Endothelial cell of umbilical vein (primary cell): ENCODE measurements at regions not wholly inside any gene's neighbourhood (a gene's known extent, or its start where the extent isn't known, plus 50 kb on each side); places are given as distances from the start of the nearest gene placed in this dataset.

Source experiments
- BruUV-seq: library from RNA; stranded (reverse); fragments of 400-500 nt; replicated peaks from 2 replicates; lab custom pipeline; 2021; lab: Mats Ljungman, UMichigan
- CTCF ChIA-PET: fragments of 300-600, 350-600 bp; sonication (Branson Sonifier 250); formaldehyde crosslinking; loops from one replicate; lab custom pipeline; 2021; ENCODE audit warnings: antibody characterized with exemption, inconsistent platforms; lab: Charles Lee
- POLR2A ChIA-PET: fragments of 300-600, 350-600 bp; sonication (Branson Sonifier 250); formaldehyde crosslinking; loops from one replicate; lab custom pipeline; 2021; ENCODE audit warnings: antibody characterized with exemption, inconsistent platforms; lab: Charles Lee
- DNase-seq: peaks from one replicate; pipeline ENCODE4 v3.0.0-alpha.2; 2011; ENCODE audit warnings: low read depth, low spot score
- FAIRE-seq: peaks from 2 replicates; lab custom pipeline; 2011; peaks lifted over from hg19 to GRCh38; lab: Jason Lieb, UNC
- H2AFZ ChIP-seq: 2 replicates; pipeline ENCODE4 v1.6.0; 2012; ENCODE audit warnings: low read depth, low read length, control low read depth, inconsistent platforms
- H3K27ac ChIP-seq: 2 replicates; pipeline ENCODE4 v1.5.1; 2011; ENCODE audit warnings: low read depth, mild to moderate bottlenecking, control low read depth, low read length, moderate library complexity; ENCODE audit not compliant: insufficient read depth
- H3K27me3 ChIP-seq, 2 experiments: 2 replicates each; pipeline versions ENCODE4 v1.6.0 to v1.6.1; 2011; ENCODE audit warnings: low read length in 2 of 2, mixed read lengths in 1 of 2; ENCODE audit not compliant: control insufficient read depth in 2 of 2, insufficient read depth in 2 of 2
- H3K36me3 ChIP-seq, 2 experiments: 2 replicates in 1 of 2; 3 replicates in 1 of 2; pipeline ENCODE4 v1.5.1; 2011; ENCODE audit warnings: low read length in 2 of 2, mild to moderate bottlenecking in 1 of 2, moderate library complexity in 1 of 2; ENCODE audit not compliant: control insufficient read depth in 2 of 2, insufficient read depth in 2 of 2; ENCODE audit errors: extremely low read depth in 1 of 2
- H3K4me1 ChIP-seq: 3 replicates; pipeline ENCODE4 v1.5.1; 2011; ENCODE audit warnings: mild to moderate bottlenecking, low read length; ENCODE audit not compliant: control insufficient read depth, insufficient read depth; ENCODE audit errors: extremely low read depth
- H3K4me2 ChIP-seq: 2 replicates; pipeline ENCODE4 v1.6.1; 2011; ENCODE audit warnings: low read length, control low read depth, mixed read lengths; ENCODE audit not compliant: insufficient read depth
- H3K4me3 ChIP-seq, 3 experiments: fragments of 200-600 bp in 1 of 3; sonication (generic), shearing (Covaris generic) in 1 of 3; replicated peaks in 1 of 3; 2 replicates each; pipeline ENCODE4 v1.5.1; 2011 to 2016; ENCODE audit warnings: control low read depth in 3 of 3, low read length in 3 of 3, mild to moderate bottlenecking in 2 of 3, inconsistent platforms in 1 of 3, low read depth in 1 of 3, moderate library complexity in 1 of 3; ENCODE audit not compliant: insufficient read depth in 1 of 3
- H3K79me2 ChIP-seq: 2 replicates; pipeline ENCODE4 v1.6.0; 2012; ENCODE audit warnings: low read length, inconsistent platforms; ENCODE audit not compliant: control insufficient read depth, insufficient read depth
- H3K9ac ChIP-seq: replicated peaks from 2 replicates; pipeline ENCODE3; 2011; ENCODE audit warnings: low read length, control low read depth; ENCODE audit not compliant: insufficient read depth; ENCODE audit errors: extremely low read depth
- H3K9me1 ChIP-seq: replicated peaks from 3 replicates; pipeline ENCODE4 v1.6.0; 2011; ENCODE audit warnings: mild to moderate bottlenecking, low read length; ENCODE audit not compliant: control insufficient read depth, insufficient read depth; ENCODE audit errors: extremely low read depth
- H3K9me3 ChIP-seq: replicated peaks from 2 replicates; pipeline ENCODE4 v1.5.1; 2012; ENCODE audit warnings: low read length, inconsistent platforms; ENCODE audit not compliant: control insufficient read depth, insufficient read depth
- H4K20me1 ChIP-seq: replicated peaks from 2 replicates; pipeline ENCODE3; 2011; ENCODE audit warnings: mild to moderate bottlenecking, low read length; ENCODE audit not compliant: control insufficient read depth, insufficient read depth; ENCODE audit errors: extremely low read depth
- JUN ChIP-seq: IDR thresholded peaks from 2 replicates; pipeline ENCODE4 v1.6.1; 2011; ENCODE audit warnings: borderline replicate concordance, low read depth; ENCODE audit not compliant: insufficient read length, insufficient read depth
- MAX ChIP-seq: IDR thresholded peaks from 2 replicates; pipeline ENCODE4 v1.6.1; 2011; ENCODE audit not compliant: insufficient read depth, insufficient read length
- POLR2A ChIP-seq: IDR thresholded peaks from 2 replicates; pipeline ENCODE4 v1.6.1; 2012; ENCODE audit warnings: low read depth, mild to moderate bottlenecking, control low read depth, low read length
- POLR2AphosphoS5 ChIP-seq: IDR thresholded peaks from 2 replicates; pipeline ENCODE4 v1.6.1; 2012; ENCODE audit warnings: low read depth, mild to moderate bottlenecking, control low read depth, low read length, moderate library complexity; ENCODE audit not compliant: insufficient read depth
- dilution Hi-C: fragments of 300-500 bp; cut with MboI; formaldehyde crosslinking; loops from one replicate; pipeline ENCODE4 v1.15.0; 2019; ENCODE audit warnings: low sequenced_read_pairs; ENCODE audit not compliant: extremely low pct_ligation_motif_present
- intact Hi-C: fragments of 100-400 bp; cut with micrococcal nuclease; formaldehyde crosslinking; loops from one replicate; pipeline ENCODE4 v1.10.0; 2022
- TF ChIP-seq, protein P1 (sequence below), 2 donors: IDR thresholded peaks; 1 replicate in 1 of 2; 2 replicates in 1 of 2; pipeline ENCODE4 v1.5.1; 2011; ENCODE audit warnings: low read length in 2 of 2, mild to moderate bottlenecking in 2 of 2, moderate library complexity in 2 of 2, control low read depth in 1 of 2, inconsistent platforms in 1 of 2, low read depth in 1 of 2; ENCODE audit not compliant: insufficient read depth in 1 of 2; ENCODE audit errors: extremely low read depth in 1 of 2

DNA sequence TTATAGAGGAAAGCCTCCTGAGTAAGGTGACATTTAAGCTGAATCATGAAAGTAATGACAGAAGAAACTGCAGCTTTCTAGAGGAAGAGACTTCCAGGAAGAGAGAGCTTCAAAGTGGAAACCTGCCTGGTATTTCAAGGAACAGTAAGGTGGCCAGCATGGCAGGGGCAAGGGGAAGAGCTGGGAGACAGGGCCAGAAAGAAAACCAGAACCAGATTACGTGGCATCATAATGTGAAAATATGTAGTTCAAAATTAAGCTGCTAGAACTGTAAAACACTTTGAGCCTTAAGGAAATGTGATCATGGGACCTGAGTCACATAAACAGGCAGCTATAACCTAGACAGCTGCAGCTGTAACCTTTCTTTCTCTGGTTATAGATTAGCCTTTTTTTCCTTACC lies 238.0 kb upstream of the FOXK1 start:
- Histone ChIP-seq H3K4me1 (no peaks in the 10 kb centered on the region), H3K9me1 (no peaks in the 10 kb centered on the region), H3K27me3 (no peaks in the 10 kb centered on the region), H3K36me3 (no peaks in the 10 kb centered on the region), H3K4me3 (no peak overlapping the region), H3K9me3 (peaks cover 2% of the 10 kb centered on the region), H3K9ac (no peak overlapping the region), H4K20me1 (no peaks in the 10 kb centered on the region), H3K79me2 (no peaks in the 10 kb centered on the region), H3K4me2 (no peak overlapping the region), H3K27ac (no peak overlapping the region), H2AFZ (no peak overlapping the region)
- no peak for DNase-seq
- dilution Hi-C loops, result no loop called here
- ChIA-PET CTCF (interaction anchor here (0.6 kb wide), 1 partner anchor 1383 kb away, joined by 3 read pairs; no protein-coding TSS in a partner anchor), POLR2A (no interaction called here)
- intact Hi-C loops, result no loop called here
- no TSS peak for BruUV-seq
- no peak for FAIRE-seq
- TF ChIP-seq POLR2AphosphoS5 (no peak), JUN (no peak), MAX (no peak)
- TF ChIP-seq, protein P1, sequence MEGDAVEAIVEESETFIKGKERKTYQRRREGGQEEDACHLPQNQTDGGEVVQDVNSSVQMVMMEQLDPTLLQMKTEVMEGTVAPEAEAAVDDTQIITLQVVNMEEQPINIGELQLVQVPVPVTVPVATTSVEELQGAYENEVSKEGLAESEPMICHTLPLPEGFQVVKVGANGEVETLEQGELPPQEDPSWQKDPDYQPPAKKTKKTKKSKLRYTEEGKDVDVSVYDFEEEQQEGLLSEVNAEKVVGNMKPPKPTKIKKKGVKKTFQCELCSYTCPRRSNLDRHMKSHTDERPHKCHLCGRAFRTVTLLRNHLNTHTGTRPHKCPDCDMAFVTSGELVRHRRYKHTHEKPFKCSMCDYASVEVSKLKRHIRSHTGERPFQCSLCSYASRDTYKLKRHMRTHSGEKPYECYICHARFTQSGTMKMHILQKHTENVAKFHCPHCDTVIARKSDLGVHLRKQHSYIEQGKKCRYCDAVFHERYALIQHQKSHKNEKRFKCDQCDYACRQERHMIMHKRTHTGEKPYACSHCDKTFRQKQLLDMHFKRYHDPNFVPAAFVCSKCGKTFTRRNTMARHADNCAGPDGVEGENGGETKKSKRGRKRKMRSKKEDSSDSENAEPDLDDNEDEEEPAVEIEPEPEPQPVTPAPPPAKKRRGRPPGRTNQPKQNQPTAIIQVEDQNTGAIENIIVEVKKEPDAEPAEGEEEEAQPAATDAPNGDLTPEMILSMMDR (IDR thresholded peaks at IDR 0.05; ENCODE audit: extremely low read depth in 1 of 2, insufficient read depth in 1 of 2, low read depth in 1 of 2, low read length in 2 of 2), result no peak

GRCh38 chr7:4445777-4446176 lies 236.3 kb upstream of the FOXK1 start:
- Histone ChIP-seq H3K9ac (no peak overlapping the region), H3K9me3 (peaks cover 2% of the 10 kb centered on the region), H3K4me3 (no peak overlapping the region), H2AFZ (no peak overlapping the region), H3K4me2 (no peak overlapping the region), H4K20me1 (no peaks in the 10 kb centered on the region), H3K79me2 (no peaks in the 10 kb centered on the region), H3K4me1 (no peaks in the 10 kb centered on the region), H3K9me1 (no peaks in the 10 kb centered on the region), H3K27me3 (no peaks in the 10 kb centered on the region), H3K27ac (no peak overlapping the region), H3K36me3 (no peaks in the 10 kb centered on the region)
- POLR2A ChIA-PET, result no interaction called here
- BruUV-seq, result no TSS peak
- no peak for TF ChIP-seq POLR2A
- dilution Hi-C loops (no loop called here), intact Hi-C loops (no loop called here)
- DNase-seq (no peak), FAIRE-seq (no peak)
- CTCF ChIA-PET, result no interaction called here
